ENCODE measurements at regions not wholly inside any gene's neighbourhood (a gene's known extent, or its start where the extent isn't known, plus 50 kb on each side); places are given as distances from the start of the nearest gene placed in this dataset.

GRCh38 chr21:31537872-31538576, 121.5 kb upstream of the SOD1 start:
- RAD21 ChIA-PET (ENCODE audit: unreplicated experiment): interaction anchor here (1.1 kb wide), 1 partner anchor 33 kb away, joined by 3 read pairs; no protein-coding TSS in a partner anchor
- CTCF ChIA-PET: interaction anchor here (1.0 to 1.5 kb wide), 6 partner anchors 10 to 428 kb away, joined by 3 to 5 read pairs (median 4); no protein-coding TSS in a partner anchor

More at GRCh38 chr21:31537872-31538576, 121.5 kb upstream of the SOD1 start:
- Histone ChIP-seq H4K20me1 (ENCODE audit: control insufficient read depth, insufficient read depth) (no peaks in the 10 kb centered on the region), H3K36me3 (ENCODE audit: control insufficient read depth in 2 of 2, insufficient read depth in 2 of 2, low read length in 1 of 2) (no peaks in the 10 kb centered on the region), H3K27ac (ENCODE audit: control insufficient read depth, insufficient read depth) (no peak overlapping the region), H3K9ac (ENCODE audit: control insufficient read depth, insufficient read depth, low read length) (no peak overlapping the region), H3K4me2 (ENCODE audit: control insufficient read depth, insufficient read depth) (no peak overlapping the region), H3K79me2 (ENCODE audit: control insufficient read depth, insufficient read depth, low read length) (no peaks in the 10 kb centered on the region), H3K4me1 (ENCODE audit: control insufficient read depth, insufficient read depth, low read length) (no peaks in the 10 kb centered on the region), H3K4me3 (no peak overlapping the region), H3K9me3 (replicated peaks; ENCODE audit: control insufficient read depth, insufficient read depth, low read length) (no peaks in the 10 kb centered on the region), H3K27me3 (replicated peaks in 1 of 2; ENCODE audit: control insufficient read depth in 2 of 2, insufficient read depth in 2 of 2, low read length in 1 of 2) (no peaks in the 10 kb centered on the region), H2AFZ (ENCODE audit: control insufficient read depth, low read depth, low read length) (no peak overlapping the region)
- TF ChIP-seq CHD4 (IDR thresholded peaks at IDR 0.05) (no peak), CTCF (IDR thresholded peaks at IDR 0.05 in 2 of 3, conservative IDR thresholded peaks at IDR 0.05 in 1 of 3; ENCODE audit: control insufficient read depth in 2 of 3, extremely low read depth in 1 of 3, insufficient read depth in 1 of 3, low read depth in 3 of 3, low read length in 3 of 3) (peak in 1 of 3 experiments; percentile 13; a peak in 1 of 6 replicates)
- SMC1A ChIA-PET (ENCODE audit: uncharacterized antibody, unreplicated experiment): interaction anchor here (1.0 to 1.5 kb wide), 4 partner anchors 10 to 43 kb away, joined by 3 to 5 read pairs (median 4); no protein-coding TSS in a partner anchor
- DNase-seq (ENCODE audit: low read depth, low spot score) (no peak), FAIRE-seq (no peak), ATAC-seq (no peak)
- 64% methylated on average over 10 of the region's 10 CpGs for whole genome bisulfite sequencing (ENCODE audit: insufficient coverage, insufficient replicate concordance, low lambda C conversion rate, missing lambda C conversion rate)
- BruUV-seq (replicated peaks): no TSS peak
- in situ Hi-C loops (cut with MboI): no loop called here
- intact Hi-C loops (cut with micrococcal nuclease; ENCODE audit: unreplicated experiment): no loop called here
- POLR2A ChIA-PET: no interaction called here
